Natural killer cell treated with Interleukin-12 subunit alpha and Interleukin-12 subunit beta and Interleukin-15 and Interleukin-18, amount 100 ng/mL, for 72 hours (primary cell): ENCODE measurements at regions not wholly inside any gene's neighbourhood (a gene's known extent, or its start where the extent isn't known, plus 50 kb on each side); places are given as distances from the start of the nearest gene placed in this dataset.

Experiments
- ATAC-seq, 2 donors: fragments of 150-1000 bp; cut with Tn5 transposase in 1 of 2; sonication (Bioruptor Pico), chemical (Tn5 transposase) in 1 of 2; 2 replicates each; pipeline ENCODE4 v1.10.0; 2021
- DNase-seq: peaks from one replicate; pipeline ENCODE4 v3.0.0; 2022; ENCODE audit warnings: low spot score
- H3K27ac Mint-ChIP-seq, 2 donors: 1 replicate in 1 of 2; 2 replicates in 1 of 2; pipeline ENCODE4 v1.8.0; 2022; ENCODE audit warnings: mixed read lengths in 2 of 2, mild to moderate bottlenecking in 1 of 2, moderate library complexity in 1 of 2
- H3K27me3 Mint-ChIP-seq, 2 donors: 1 replicate in 1 of 2; 2 replicates in 1 of 2; pipeline ENCODE4 v1.8.0; 2022; ENCODE audit warnings: mixed read lengths in 2 of 2
- H3K36me3 Mint-ChIP-seq: one replicate; pipeline ENCODE4 v1.8.0; 2022; ENCODE audit warnings: mixed read lengths
- H3K4me1 Mint-ChIP-seq, 2 donors: 1 replicate in 1 of 2; 2 replicates in 1 of 2; pipeline ENCODE4 v1.8.0; 2022; ENCODE audit warnings: low read depth in 2 of 2, mixed read lengths in 2 of 2, mild to moderate bottlenecking in 1 of 2
- H3K4me3 Mint-ChIP-seq: one replicate; pipeline ENCODE4 v1.8.0; 2022; ENCODE audit warnings: mixed read lengths
- H3K9me3 Mint-ChIP-seq: 2 replicates; pipeline ENCODE4 v1.8.0; 2022; ENCODE audit warnings: mixed read lengths

DNA sequence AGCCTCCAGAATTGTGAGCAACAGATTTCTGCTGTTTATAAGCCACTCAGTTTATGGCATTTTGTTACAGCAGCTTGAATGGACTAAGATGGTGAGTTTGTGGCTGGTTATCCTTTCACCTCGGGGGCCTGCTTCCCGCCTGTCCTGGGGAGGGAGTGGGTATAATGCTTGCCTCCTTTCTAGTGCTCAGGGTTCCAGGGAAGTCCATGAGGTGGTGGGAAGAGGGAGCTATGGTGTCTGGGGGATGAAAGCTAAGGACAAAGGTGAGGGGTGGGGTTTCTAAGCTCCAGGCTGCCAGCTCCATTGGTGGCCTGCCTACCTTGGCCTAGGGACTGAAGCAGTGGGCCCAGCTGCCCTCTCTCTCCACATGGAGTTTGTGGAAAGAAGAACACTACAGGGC, 50.2 kb upstream of the SDK2 start:
- peaks cover 13% of the 10 kb centered on the region in 2 donors for H3K27me3 Mint-ChIP-seq

DNA sequence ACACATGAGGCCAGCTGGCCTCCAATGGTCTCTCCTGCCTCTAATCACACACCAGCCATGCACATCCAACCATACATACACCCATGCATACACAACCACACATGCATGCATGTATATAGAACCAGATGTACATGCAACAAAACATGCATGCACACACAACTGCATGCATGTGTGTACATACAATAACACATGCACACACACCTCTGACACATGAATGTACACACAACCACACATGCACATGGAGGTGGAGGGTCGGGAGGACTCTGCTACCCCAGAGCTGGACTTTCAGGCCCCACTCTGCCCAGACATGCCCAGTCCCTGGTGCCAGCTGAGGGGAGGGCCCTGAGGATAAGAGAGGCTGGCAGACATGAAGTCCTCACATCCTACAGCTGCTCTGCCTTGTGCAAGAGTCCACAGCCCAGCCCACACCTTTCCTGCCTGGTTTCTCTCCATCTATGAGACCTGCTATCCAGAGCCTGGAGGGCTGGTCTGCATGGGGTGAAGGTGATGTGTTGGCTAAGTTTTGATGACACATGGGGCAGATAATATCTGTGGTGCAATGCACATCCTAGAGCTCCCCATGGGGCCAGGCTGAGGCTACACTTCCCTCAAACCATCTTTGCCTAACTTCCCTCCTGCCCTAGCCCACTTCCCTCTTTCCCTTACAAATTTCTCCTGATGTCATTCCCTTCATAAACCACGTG, 50.9 kb upstream of the SDK2 start:
- H3K9me3 Mint-ChIP-seq, result peaks cover 9% of the 10 kb centered on the region
- H3K36me3 Mint-ChIP-seq, result no peaks in the 10 kb centered on the region
- peaks cover 6 to 7% of the 10 kb centered on the region in 2 donors for H3K4me1 Mint-ChIP-seq
- ATAC-seq (peak in 1 of 2 donors; percentile 38), DNase-seq (no peak)
- H3K4me3 Mint-ChIP-seq, result no peak overlapping the region
- H3K27me3 Mint-ChIP-seq, result peaks cover 13% of the 10 kb centered on the region in 2 donors
- H3K27ac Mint-ChIP-seq, result no peak overlapping the region

More for the DNA sequence above, 50.2 kb upstream of the SDK2 start:
- Mint-ChIP-seq H3K4me1 (peaks cover 6 to 7% of the 10 kb centered on the region in 2 donors), H3K9me3 (peaks cover 9% of the 10 kb centered on the region), H3K27ac (no peak overlapping the region), H3K36me3 (no peaks in the 10 kb centered on the region), H3K4me3 (no peak overlapping the region)
- DNase-seq (no peak), ATAC-seq (no peak)

DNA sequence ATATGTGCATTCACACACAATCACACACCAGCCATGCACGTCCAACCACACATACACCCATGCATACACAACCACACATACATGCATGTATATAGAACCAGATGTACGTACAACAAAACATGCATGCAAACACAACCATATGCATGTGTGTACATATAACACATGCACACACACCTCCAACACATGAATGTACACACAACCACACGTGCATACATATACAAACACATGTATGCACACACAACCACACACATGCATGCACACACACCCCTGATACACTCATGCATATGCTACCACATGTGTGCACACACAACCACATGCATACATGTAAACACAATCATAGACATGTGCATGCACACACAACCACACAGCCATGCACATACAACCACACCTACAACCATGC, 52.0 kb upstream of the SDK2 start:
- no peaks in the 10 kb centered on the region for H3K36me3 Mint-ChIP-seq
- peaks cover 9% of the 10 kb centered on the region for H3K9me3 Mint-ChIP-seq
- H3K4me3 Mint-ChIP-seq, result no peak overlapping the region
- no peak for DNase-seq
- H3K27me3 Mint-ChIP-seq, result peaks cover 11 to 13% of the 10 kb centered on the region in 2 donors
- no peak overlapping the region for H3K27ac Mint-ChIP-seq
- no peak for ATAC-seq
- peaks cover 6 to 7% of the 10 kb centered on the region in 2 donors for H3K4me1 Mint-ChIP-seq

GRCh38 chr17:73697872-73698271, 53.6 kb upstream of the SDK2 start:
- Mint-ChIP-seq H3K27ac (no peak overlapping the region), H3K36me3 (no peaks in the 10 kb centered on the region), H3K4me3 (no peak overlapping the region), H3K4me1 (peaks cover 6 to 7% of the 10 kb centered on the region in 2 donors), H3K9me3 (peaks cover 9% of the 10 kb centered on the region), H3K27me3 (peaks cover 8 to 19% of the 10 kb centered on the region in 2 donors)
- ATAC-seq (no peak), DNase-seq (no peak)

- Mint-ChIP-seq H3K9me3 (peaks cover 9% of the 10 kb centered on the region), H3K27ac (no peak overlapping the region), H3K4me1 (peaks cover 6 to 7% of the 10 kb centered on the region in 2 donors), H3K4me3 (no peak overlapping the region), H3K36me3 (no peaks in the 10 kb centered on the region), H3K27me3 (peaks cover 5 to 18% of the 10 kb centered on the region in 2 donors)
- ATAC-seq (no peak), DNase-seq (no peak)
These were observed 54.7 kb upstream of the SDK2 start for GRCh38 chr17:73698966-73699365.

DNA sequence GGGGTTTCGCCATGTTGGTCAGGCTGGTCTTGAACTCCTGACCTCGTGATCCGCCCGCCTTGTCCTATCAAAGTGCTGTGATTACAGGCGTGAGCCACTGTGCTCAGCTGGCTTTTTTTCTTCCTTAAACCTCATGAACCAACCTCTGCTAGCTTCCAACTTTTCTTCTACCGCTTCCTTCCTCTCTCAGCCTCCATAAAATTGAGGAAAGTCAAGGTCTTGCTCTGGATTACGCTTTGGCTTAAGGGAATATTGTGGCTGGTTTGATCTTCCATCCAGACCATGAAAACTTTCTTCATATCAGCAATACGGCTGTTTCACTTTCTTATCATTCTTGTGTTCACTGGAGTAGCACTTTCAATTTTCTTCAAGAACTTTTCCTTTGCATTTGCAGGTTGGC, 57.5 kb upstream of the SDK2 start:
- H3K4me1 Mint-ChIP-seq, result no peaks in the 10 kb centered on the region
- no peak for DNase-seq
- H3K27ac Mint-ChIP-seq, result no peak overlapping the region
- H3K4me3 Mint-ChIP-seq, result no peak overlapping the region
- no peaks in the 10 kb centered on the region for H3K9me3 Mint-ChIP-seq
- peaks cover 9 to 31% of the 10 kb centered on the region in 2 donors for H3K27me3 Mint-ChIP-seq
- no peaks in the 10 kb centered on the region for H3K36me3 Mint-ChIP-seq
- no peak for ATAC-seq

DNA sequence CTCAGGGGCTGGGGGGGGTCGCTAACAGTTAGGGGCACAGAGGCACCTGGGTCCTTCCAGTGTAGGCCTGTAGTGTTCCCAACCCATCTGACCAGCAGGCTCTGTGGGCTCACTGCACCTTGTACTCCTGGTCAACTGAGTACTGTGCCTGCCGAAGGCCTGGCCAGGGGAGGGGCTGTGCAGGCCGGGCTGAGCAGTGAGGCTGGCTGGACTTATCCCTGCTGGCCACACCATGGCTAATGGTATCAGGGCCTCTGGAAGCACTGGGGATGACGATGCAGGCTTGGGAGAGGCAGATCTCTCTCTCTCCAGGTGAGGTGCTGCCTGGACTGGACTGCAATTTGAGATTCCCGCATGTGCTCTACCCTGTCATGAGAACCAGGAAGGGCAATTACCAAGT, 58.9 kb upstream of the SDK2 start:
- H3K4me3 Mint-ChIP-seq, result no peak overlapping the region

DNA sequence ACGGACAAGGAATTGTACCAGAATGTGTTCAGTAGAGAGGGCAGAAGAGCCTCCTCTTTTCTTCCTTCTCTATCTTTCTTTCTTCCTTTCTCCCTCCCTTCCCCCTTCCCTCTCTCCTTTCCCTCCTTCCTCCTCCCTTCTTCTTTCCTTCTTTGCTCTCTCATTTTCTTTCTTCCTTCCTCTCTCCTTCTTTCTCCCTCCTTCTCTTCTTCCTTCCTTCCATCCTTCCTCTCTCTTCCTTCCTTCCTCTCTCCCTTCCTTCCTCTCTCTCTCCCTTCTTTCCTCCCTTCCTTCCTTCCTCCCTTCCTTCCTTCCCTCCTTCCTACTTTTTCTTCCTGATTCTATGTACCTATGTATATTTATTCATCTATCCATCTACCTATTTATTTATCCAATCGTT, 59.7 kb upstream of the SDK2 start:
- ATAC-seq (no peak), DNase-seq (no peak)
- Mint-ChIP-seq H3K9me3 (no peaks in the 10 kb centered on the region), H3K4me1 (no peaks in the 10 kb centered on the region), H3K36me3 (no peaks in the 10 kb centered on the region), H3K4me3 (no peak overlapping the region), H3K27ac (no peak overlapping the region), H3K27me3 (peaks cover 13 to 31% of the 10 kb centered on the region in 2 donors)

More for the DNA sequence above, 58.9 kb upstream of the SDK2 start:
- DNase-seq, result no peak
- Mint-ChIP-seq H3K9me3 (no peaks in the 10 kb centered on the region), H3K27me3 (peaks cover 10 to 27% of the 10 kb centered on the region in 2 donors), H3K36me3 (no peaks in the 10 kb centered on the region), H3K27ac (no peak overlapping the region), H3K4me1 (no peaks in the 10 kb centered on the region)
- ATAC-seq, result no peak

DNA sequence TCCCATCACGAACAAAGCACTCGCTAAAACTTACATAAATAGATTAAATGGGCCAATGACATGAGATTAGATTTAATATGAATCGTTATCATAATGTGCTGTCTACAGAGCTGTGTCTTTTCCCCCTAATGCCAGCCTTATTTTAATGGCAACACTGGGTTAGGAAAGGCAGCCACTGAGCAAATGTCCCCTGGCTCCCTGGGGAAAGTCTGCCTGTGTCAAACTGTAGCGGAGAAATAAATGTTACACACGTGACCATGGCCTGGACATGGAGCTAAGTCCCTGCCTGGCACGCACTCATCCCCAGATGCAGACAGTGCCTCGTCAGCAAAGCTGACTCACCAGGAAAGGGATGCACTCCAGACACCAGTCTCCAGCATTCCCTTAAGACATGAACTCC, 61.3 kb upstream of the SDK2 start:
- peaks cover 5 to 7% of the 10 kb centered on the region in 2 donors for H3K4me1 Mint-ChIP-seq
- no peak overlapping the region for H3K27ac Mint-ChIP-seq
- no peaks in the 10 kb centered on the region for H3K9me3 Mint-ChIP-seq
- peaks cover 15 to 46% of the 10 kb centered on the region in 2 donors for H3K27me3 Mint-ChIP-seq
- ATAC-seq (no peak), DNase-seq (no peak)
- no peaks in the 10 kb centered on the region for H3K36me3 Mint-ChIP-seq
- H3K4me3 Mint-ChIP-seq, result no peak overlapping the region

DNA sequence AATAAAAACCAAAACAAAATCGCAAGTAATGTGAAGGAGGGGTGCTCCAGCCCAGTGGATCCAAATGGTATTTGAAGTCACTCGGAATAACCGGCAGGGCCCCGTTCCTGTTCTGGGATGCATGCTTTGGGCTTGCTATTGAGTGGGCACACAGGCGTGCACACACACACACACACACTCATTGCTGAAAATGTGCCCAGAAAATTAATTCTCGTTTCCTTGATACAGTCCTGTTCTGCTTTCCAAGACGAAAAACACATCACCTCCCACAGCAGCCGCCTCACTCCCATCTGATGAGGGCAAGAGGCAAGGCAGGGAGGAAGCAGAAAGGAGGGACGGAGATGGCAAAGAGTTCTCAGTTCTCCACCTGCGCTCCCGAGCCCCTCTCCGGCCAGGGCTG, 62.2 kb upstream of the SDK2 start:
- H3K27me3 Mint-ChIP-seq, result peaks cover 15 to 46% of the 10 kb centered on the region in 2 donors
- H3K27ac Mint-ChIP-seq, result no peak overlapping the region
- H3K9me3 Mint-ChIP-seq, result no peaks in the 10 kb centered on the region
- H3K36me3 Mint-ChIP-seq, result no peaks in the 10 kb centered on the region
- ATAC-seq (no peak), DNase-seq (no peak)
- H3K4me1 Mint-ChIP-seq, result peaks cover 8 to 12% of the 10 kb centered on the region in 2 donors
- no peak overlapping the region for H3K4me3 Mint-ChIP-seq

GRCh38 chr17:73706858-73707257, 62.6 kb upstream of the SDK2 start:
- Mint-ChIP-seq H3K4me1 (peaks cover 8 to 12% of the 10 kb centered on the region in 2 donors), H3K36me3 (no peaks in the 10 kb centered on the region), H3K4me3 (no peak overlapping the region), H3K27me3 (peaks cover 17 to 43% of the 10 kb centered on the region in 2 donors), H3K27ac (no peak overlapping the region), H3K9me3 (no peaks in the 10 kb centered on the region)
- DNase-seq (no peak), ATAC-seq (no peak)

- Mint-ChIP-seq H3K9me3 (no peaks in the 10 kb centered on the region), H3K36me3 (no peaks in the 10 kb centered on the region), H3K27me3 (peaks cover 20 to 40% of the 10 kb centered on the region in 2 donors), H3K4me1 (peaks cover 8 to 12% of the 10 kb centered on the region in 2 donors), H3K27ac (no peak overlapping the region), H3K4me3 (no peak overlapping the region)
- DNase-seq (no peak), ATAC-seq (no peak)
These were observed 63.1 kb upstream of the SDK2 start for GRCh38 chr17:73707358-73707757.

GRCh38 chr17:73710095-73710592, 65.9 kb upstream of the SDK2 start:
- H3K4me1 Mint-ChIP-seq, result peaks cover 8 to 12% of the 10 kb centered on the region in 2 donors
- ATAC-seq, result peak; percentile 44 to 62
- H3K27ac Mint-ChIP-seq, result no peak overlapping the region
- no peaks in the 10 kb centered on the region for H3K36me3 Mint-ChIP-seq
- peaks cover 19 to 45% of the 10 kb centered on the region in 2 donors for H3K27me3 Mint-ChIP-seq
- H3K4me3 Mint-ChIP-seq, result no peak overlapping the region
- peak; percentile 71 for DNase-seq
- no peaks in the 10 kb centered on the region for H3K9me3 Mint-ChIP-seq

GRCh38 chr17:73711184-73711583, 66.9 kb upstream of the SDK2 start:
- ATAC-seq (peak; percentile 68 to 81), DNase-seq (no peak)
- peaks cover 8 to 12% of the 10 kb centered on the region in 2 donors for H3K4me1 Mint-ChIP-seq
- H3K27ac Mint-ChIP-seq, result no peak overlapping the region
- H3K9me3 Mint-ChIP-seq, result no peaks in the 10 kb centered on the region
- peaks cover 22 to 50% of the 10 kb centered on the region in 2 donors for H3K27me3 Mint-ChIP-seq
- no peak overlapping the region for H3K4me3 Mint-ChIP-seq
- no peaks in the 10 kb centered on the region for H3K36me3 Mint-ChIP-seq
